DND-41 (cell line): ENCODE measurements at regions not wholly inside any gene's neighbourhood (a gene's known extent, or its start where the extent isn't known, plus 50 kb on each side); places are given as distances from the start of the nearest gene placed in this dataset.

Source experiments
- EZH2 ChIP-seq: IDR thresholded peaks from 3 replicates; pipeline ENCODE4 v1.6.1; 2012; ENCODE audit warnings: borderline replicate concordance, low read depth, mild to moderate bottlenecking, moderate library complexity, low read length, inconsistent platforms; ENCODE audit not compliant: severe bottlenecking
- TF ChIP-seq, protein P1 (sequence below): IDR thresholded peaks from 2 replicates; pipeline ENCODE4 v1.5.1; 2012; ENCODE audit warnings: borderline replicate concordance, low read length, moderate library complexity, mild to moderate bottlenecking; ENCODE audit not compliant: poor library complexity, severe bottlenecking; ENCODE audit errors: extremely low read depth

DNA sequence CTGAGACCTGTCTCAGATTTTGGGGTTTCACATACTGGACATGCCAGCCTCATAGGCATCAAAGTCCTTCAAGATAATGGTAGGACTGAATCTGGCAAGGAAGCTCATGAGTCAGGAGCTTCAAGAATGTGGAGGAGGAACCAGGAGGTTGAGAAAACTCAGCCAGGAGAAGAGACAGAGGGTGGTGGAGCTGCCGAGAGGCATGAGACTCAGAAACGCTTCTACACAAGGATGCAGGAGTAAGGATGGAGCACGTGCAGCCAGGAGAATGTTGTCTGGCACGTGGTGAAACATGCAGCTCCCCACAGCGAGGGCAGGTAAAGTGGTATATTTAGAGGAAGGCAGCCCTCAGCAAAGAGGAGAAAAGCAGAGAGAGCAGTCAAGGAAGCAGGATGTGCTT is 148.7 kb upstream of the ISX start:
- TF ChIP-seq, protein P1, sequence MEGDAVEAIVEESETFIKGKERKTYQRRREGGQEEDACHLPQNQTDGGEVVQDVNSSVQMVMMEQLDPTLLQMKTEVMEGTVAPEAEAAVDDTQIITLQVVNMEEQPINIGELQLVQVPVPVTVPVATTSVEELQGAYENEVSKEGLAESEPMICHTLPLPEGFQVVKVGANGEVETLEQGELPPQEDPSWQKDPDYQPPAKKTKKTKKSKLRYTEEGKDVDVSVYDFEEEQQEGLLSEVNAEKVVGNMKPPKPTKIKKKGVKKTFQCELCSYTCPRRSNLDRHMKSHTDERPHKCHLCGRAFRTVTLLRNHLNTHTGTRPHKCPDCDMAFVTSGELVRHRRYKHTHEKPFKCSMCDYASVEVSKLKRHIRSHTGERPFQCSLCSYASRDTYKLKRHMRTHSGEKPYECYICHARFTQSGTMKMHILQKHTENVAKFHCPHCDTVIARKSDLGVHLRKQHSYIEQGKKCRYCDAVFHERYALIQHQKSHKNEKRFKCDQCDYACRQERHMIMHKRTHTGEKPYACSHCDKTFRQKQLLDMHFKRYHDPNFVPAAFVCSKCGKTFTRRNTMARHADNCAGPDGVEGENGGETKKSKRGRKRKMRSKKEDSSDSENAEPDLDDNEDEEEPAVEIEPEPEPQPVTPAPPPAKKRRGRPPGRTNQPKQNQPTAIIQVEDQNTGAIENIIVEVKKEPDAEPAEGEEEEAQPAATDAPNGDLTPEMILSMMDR, result no peak
- no peak for TF ChIP-seq EZH2
